ENCODE measurements at regions not wholly inside any gene's neighbourhood (a gene's known extent, or its start where the extent isn't known, plus 50 kb on each side); places are given as distances from the start of the nearest gene placed in this dataset.
"Not testable (repeated sequence)": the region's sequence is repeated elsewhere in the genome, so short reads cannot be mapped to it uniquely, and the experiment has no call there.

DNA sequence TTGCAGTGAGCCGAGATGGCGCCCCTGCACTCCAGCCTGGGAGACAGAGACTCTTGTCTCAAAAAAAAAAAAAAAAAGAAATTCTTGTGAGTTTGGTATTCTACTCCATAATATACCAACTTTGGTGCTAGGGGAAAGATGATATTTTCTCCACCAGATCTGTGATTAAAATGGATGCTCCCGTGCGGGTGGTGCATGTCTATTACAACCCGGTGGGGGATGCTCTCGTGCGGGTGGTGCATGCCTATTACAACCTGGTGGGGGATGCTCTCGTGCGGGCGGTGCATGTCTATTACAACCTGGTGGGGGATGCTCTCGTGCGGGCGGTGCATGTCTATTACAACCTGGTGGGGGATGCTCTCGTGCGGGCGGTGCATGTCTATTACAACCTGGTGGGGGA, 244.1 kb upstream of the RGMA start:
- TF ChIP-seq USF2 (IDR thresholded peaks at IDR 0.05; ENCODE audit: low read depth, low read length); SMC3 (IDR thresholded peaks at IDR 0.05; ENCODE audit: low read depth, low read length); MXI1 (IDR thresholded peaks at IDR 0.05; ENCODE audit: borderline replicate concordance, low read depth, low read length): not testable (repeated sequence)
- TF ChIP-seq, protein P1, sequence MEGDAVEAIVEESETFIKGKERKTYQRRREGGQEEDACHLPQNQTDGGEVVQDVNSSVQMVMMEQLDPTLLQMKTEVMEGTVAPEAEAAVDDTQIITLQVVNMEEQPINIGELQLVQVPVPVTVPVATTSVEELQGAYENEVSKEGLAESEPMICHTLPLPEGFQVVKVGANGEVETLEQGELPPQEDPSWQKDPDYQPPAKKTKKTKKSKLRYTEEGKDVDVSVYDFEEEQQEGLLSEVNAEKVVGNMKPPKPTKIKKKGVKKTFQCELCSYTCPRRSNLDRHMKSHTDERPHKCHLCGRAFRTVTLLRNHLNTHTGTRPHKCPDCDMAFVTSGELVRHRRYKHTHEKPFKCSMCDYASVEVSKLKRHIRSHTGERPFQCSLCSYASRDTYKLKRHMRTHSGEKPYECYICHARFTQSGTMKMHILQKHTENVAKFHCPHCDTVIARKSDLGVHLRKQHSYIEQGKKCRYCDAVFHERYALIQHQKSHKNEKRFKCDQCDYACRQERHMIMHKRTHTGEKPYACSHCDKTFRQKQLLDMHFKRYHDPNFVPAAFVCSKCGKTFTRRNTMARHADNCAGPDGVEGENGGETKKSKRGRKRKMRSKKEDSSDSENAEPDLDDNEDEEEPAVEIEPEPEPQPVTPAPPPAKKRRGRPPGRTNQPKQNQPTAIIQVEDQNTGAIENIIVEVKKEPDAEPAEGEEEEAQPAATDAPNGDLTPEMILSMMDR (conservative IDR thresholded peaks at IDR 0.05; ENCODE audit: low read depth, low read length), result not testable (repeated sequence)
